CD4-positive, alpha-beta T cell treated with Interleukin-2 at 100 ng/mL for 4 hours (primary cell): ENCODE measurements at regions not wholly inside any gene's neighbourhood (a gene's known extent, or its start where the extent isn't known, plus 50 kb on each side); places are given as distances from the start of the nearest gene placed in this dataset.

ENCODE experiments used
- DNase-seq: peaks from one replicate; pipeline ENCODE4 v3.0.0-alpha.2; 2020; ENCODE audit warnings: low spot score

GRCh38 chr17:77380395-77381184, 239.8 kb downstream of the SEC14L1 start:
- no peak for DNase-seq

GRCh38 chr17:77381185-77381700, 240.5 kb downstream of the SEC14L1 start:
- DNase-seq: no peak

- no peak for DNase-seq
These were observed 241.0 kb downstream of the SEC14L1 start for GRCh38 chr17:77381731-77382130.

GRCh38 chr17:77382356-77382911, 241.7 kb downstream of the SEC14L1 start:
- DNase-seq: peak; percentile 52

GRCh38 chr17:77382966-77383612, 242.3 kb downstream of the SEC14L1 start:
- no peak for DNase-seq

- no peak for DNase-seq
These were observed 243.1 kb downstream of the SEC14L1 start for GRCh38 chr17:77383613-77384608.

- DNase-seq: no peak
These were observed 245.2 kb downstream of the SEC14L1 start for GRCh38 chr17:77385750-77386501.

GRCh38 chr17:77386502-77387192, 245.9 kb downstream of the SEC14L1 start:
- DNase-seq: no peak

- no peak for DNase-seq
These were observed 247.1 kb downstream of the SEC14L1 start for GRCh38 chr17:77387891-77388290.

- DNase-seq: no peak
These were observed 247.9 kb downstream of the SEC14L1 start for GRCh38 chr17:77388384-77389306.

GRCh38 chr17:77390870-77391269, 250.1 kb downstream of the SEC14L1 start:
- DNase-seq: no peak

- peak; percentile 43 for DNase-seq
These were observed 251.1 kb downstream of the SEC14L1 start for GRCh38 chr17:77391668-77392375.

GRCh38 chr17:77392376-77393273, 251.9 kb downstream of the SEC14L1 start:
- DNase-seq: no peak

GRCh38 chr17:77393274-77393600, 252.5 kb downstream of the SEC14L1 start:
- DNase-seq: no peak

- DNase-seq: no peak
These were observed 253.2 kb downstream of the SEC14L1 start for GRCh38 chr17:77393867-77394539.

GRCh38 chr17:77394540-77395295, 253.9 kb downstream of the SEC14L1 start:
- no peak for DNase-seq
